K562 (cell line): ENCODE measurements at regions not wholly inside any gene's neighbourhood (a gene's known extent, or its start where the extent isn't known, plus 50 kb on each side); places are given as distances from the start of the nearest gene placed in this dataset.

Source experiments
- ATAC-seq: fragments of 200-7000 bp; cut with Tn5 transposase; 3 replicates; pipeline ENCODE4 v1.9.1; 2020; ENCODE audit warnings: moderate library complexity
- BruUV-seq: library from RNA; stranded (reverse); fragments of 400-500 nt; replicated peaks from 2 replicates; lab custom pipeline; 2021; lab: Mats Ljungman, UMichigan
- CTCF ChIA-PET: fragments of 300-600 bp; formaldehyde crosslinking; extraction: SDS; loops from one replicate; lab custom pipeline; 2021; ENCODE audit warnings: low intra/inter-chr PET ratio; lab: Yijun Ruan, JAX
- POLR2A ChIA-PET: fragments of 300-600, 350-650 bp; sonication (Branson Sonifier 250); formaldehyde crosslinking; extraction: SDS; loops from one replicate; lab custom pipeline; 2021; ENCODE audit warnings: antibody characterized with exemption, inconsistent platforms; lab: Yijun Ruan, JAX
- DNase-seq, 4 experiments: peaks; one replicate each; pipeline versions ENCODE4 v3.0.0 to v3.0.0-alpha.2; 2011 to 2018; ENCODE audit warnings: low spot score in 3 of 4, mixed read lengths in 3 of 4; ENCODE audit errors: extremely low read depth in 1 of 4
- FAIRE-seq: peaks from 2 replicates; lab custom pipeline; 2011; peaks lifted over from hg19 to GRCh38; lab: Jason Lieb, UNC
- H2AFZ ChIP-seq: 2 replicates; pipeline ENCODE4 v1.6.0; 2011; ENCODE audit warnings: low read depth, low read length, control low read depth, inconsistent platforms
- H3K27ac ChIP-seq: fragments of 200-600 bp; 3 replicates; pipeline ENCODE4 v1.8.0; 2011; ENCODE audit warnings: low read depth, mild to moderate bottlenecking, control low read depth, inconsistent platforms, low read length, moderate library complexity, mixed read lengths; ENCODE audit errors: extremely low read depth
- H3K27me3 ChIP-seq, 2 experiments: fragments of 300-600 bp in 1 of 2; 2 replicates in 1 of 2; 3 replicates in 1 of 2; pipeline versions ENCODE4 v1.6.0 to v1.8.0; 2011; ENCODE audit warnings: inconsistent platforms in 2 of 2, low read length in 2 of 2, mild to moderate bottlenecking in 1 of 2, mixed read lengths in 1 of 2, moderate library complexity in 1 of 2; ENCODE audit not compliant: control insufficient read depth in 2 of 2, insufficient read depth in 2 of 2
- H3K36me3 ChIP-seq: fragments of 300-600 bp; 3 replicates; pipeline ENCODE4 v1.8.0; 2011; ENCODE audit warnings: mild to moderate bottlenecking, low read length, inconsistent platforms; ENCODE audit not compliant: control insufficient read depth, insufficient read depth
- H3K4me1 ChIP-seq, 2 experiments: fragments of 200-600 bp in 1 of 2; replicated peaks in 1 of 2; 2 replicates in 1 of 2; 3 replicates in 1 of 2; pipeline versions ENCODE4 v1.5.1 to v1.8.0; 2011; ENCODE audit warnings: inconsistent platforms in 2 of 2, low read length in 2 of 2, mild to moderate bottlenecking in 1 of 2, mixed read lengths in 1 of 2, moderate library complexity in 1 of 2; ENCODE audit not compliant: control insufficient read depth in 2 of 2, insufficient read depth in 2 of 2
- H3K4me2 ChIP-seq: 2 replicates; pipeline ENCODE4 v1.6.1; 2011; ENCODE audit warnings: low read length, control low read depth, inconsistent platforms, mixed read lengths; ENCODE audit not compliant: insufficient read depth
- H3K4me3 ChIP-seq: fragments of 200-600 bp; sonication (generic), shearing (Covaris generic); 2 replicates; pipeline ENCODE4 v1.5.1; 2016; ENCODE audit warnings: control low read depth, inconsistent platforms
- H3K79me2 ChIP-seq: fragments of 200-600 bp; 3 replicates; pipeline ENCODE4 v1.8.0; 2011; ENCODE audit warnings: low read length, inconsistent platforms; ENCODE audit not compliant: control insufficient read depth, insufficient read depth
- H3K9ac ChIP-seq, 2 experiments: 2 replicates each; pipeline versions ENCODE4 v1.6.0 to v1.6.1; 2011; ENCODE audit warnings: low read depth in 2 of 2, low read length in 2 of 2, control low read depth in 1 of 2, inconsistent platforms in 1 of 2, mild to moderate bottlenecking in 1 of 2, mixed read lengths in 1 of 2; ENCODE audit not compliant: insufficient read depth in 1 of 2
- H3K9me1 ChIP-seq: one replicate; pipeline ENCODE4 v1.6.0; 2011; ENCODE audit warnings: inconsistent platforms, mild to moderate bottlenecking, low read length, moderate library complexity; ENCODE audit not compliant: control insufficient read depth, insufficient read depth
- H3K9me3 ChIP-seq: replicated peaks from 2 replicates; pipeline ENCODE4 v1.5.1; 2011; ENCODE audit warnings: low read depth, low read length, inconsistent platforms; ENCODE audit not compliant: control insufficient read depth, insufficient read depth
- H4K20me1 ChIP-seq: replicated peaks from 2 replicates; pipeline ENCODE4 v1.6.1; 2011; ENCODE audit warnings: low read length, inconsistent platforms, mixed read lengths; ENCODE audit not compliant: control insufficient read depth, insufficient read depth
- CHCHD3 ChIP-seq: fragments of 250-450 bp; sonication (Bioruptor Pico); IDR thresholded peaks from 2 replicates; pipeline ENCODE4 v2.1.2; 2022; ENCODE audit warnings: mild to moderate bottlenecking
- HMGN3 ChIP-seq: IDR thresholded peaks from 2 replicates; pipeline ENCODE4 v1.6.1; 2011; ENCODE audit warnings: borderline replicate concordance, low read depth, mild to moderate bottlenecking, mixed read lengths, low read length; ENCODE audit not compliant: insufficient read length; ENCODE audit errors: extremely low read depth
- NFATC3 ChIP-seq: fragments of 450-650 bp; IDR thresholded peaks from 2 replicates; pipeline ENCODE4 v1.6.1; 2017; ENCODE audit warnings: mild to moderate bottlenecking
- PHTF2 ChIP-seq: fragments of 250-450 bp; sonication (Bioruptor Pico); IDR thresholded peaks from 2 replicates; pipeline ENCODE4 v1.5.0; 2021; ENCODE audit warnings: mild to moderate bottlenecking
- POLR2H ChIP-seq: IDR thresholded peaks from 2 replicates; pipeline ENCODE4 v1.6.1; 2016; ENCODE audit warnings: missing genetic modification characterization, low read depth, mild to moderate bottlenecking, control low read depth, missing compliant biosample characterization, moderate library complexity
- POLR3A ChIP-seq: IDR thresholded peaks from 2 replicates; pipeline ENCODE4 v1.6.1; 2011; ENCODE audit warnings: borderline replicate concordance, mild to moderate bottlenecking, moderate library complexity; ENCODE audit not compliant: insufficient read length, insufficient read depth; ENCODE audit errors: extremely low read depth
- SPI1 ChIP-seq: IDR thresholded peaks from 2 replicates; pipeline ENCODE4 v1.6.1; 2011; ENCODE audit warnings: low read depth, low read length, control low read depth, borderline replicate concordance
- ZNF174 ChIP-seq: fragments of 250-450 bp; sonication (Bioruptor Pico); IDR thresholded peaks from 2 replicates; pipeline ENCODE4 v1.4.0; 2020; ENCODE audit warnings: mild to moderate bottlenecking
- ZNF75A ChIP-seq: fragments of 450-650 bp; formaldehyde crosslinking; IDR thresholded peaks from 2 replicates; pipeline ENCODE4 v1.4.0; 2020; ENCODE audit warnings: mild to moderate bottlenecking
- WGBS: fragments of 100-300 bp; shearing (Covaris generic); methylation state at CpG from one replicate; pipeline ENCODE4 v1.1.6; 2016; ENCODE audit warnings: low coverage, mixed read lengths; ENCODE audit not compliant: insufficient coverage; ENCODE audit errors: missing lambda C conversion rate; 5-methylcytosine and 5-hydroxymethylcytosine counted together
- in situ Hi-C: fragments of 300-500 bp; cut with MboI; formaldehyde crosslinking; loops from 4 replicates; pipeline ENCODE4 v1.15.0; 2018; ENCODE audit warnings: inconsistent platforms, mixed read lengths
- intact Hi-C: fragments of 100-400 bp; cut with micrococcal nuclease; formaldehyde crosslinking; loops from 2 replicates; pipeline ENCODE4 v1.14.2; 2022
- TF ChIP-seq, protein P1 (sequence below): fragments of 450-650 bp; formaldehyde crosslinking; IDR thresholded peaks from 2 replicates; pipeline ENCODE4 v1.4.0; 2022; ENCODE audit warnings: mild to moderate bottlenecking, moderate library complexity

DNA sequence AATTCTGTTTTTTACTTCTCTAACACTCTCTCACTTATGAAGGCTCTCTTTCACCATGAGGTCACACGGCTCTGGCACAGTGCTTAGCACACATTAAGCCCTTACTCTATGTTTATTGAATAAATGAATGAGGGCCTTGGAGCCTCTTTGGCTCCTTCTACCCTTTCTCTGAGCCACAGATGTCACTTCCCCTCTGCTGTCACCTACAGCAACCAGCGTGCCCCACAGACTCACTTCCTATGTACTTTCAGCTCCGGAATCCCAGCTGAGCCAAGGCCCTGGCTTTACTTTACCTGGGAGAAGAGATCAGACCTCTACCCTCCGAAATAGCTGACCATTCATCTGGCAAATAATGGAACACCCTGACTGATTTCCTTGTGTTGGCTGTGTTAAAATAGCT lies 53.7 kb upstream of the HMCN1 start:
- BruUV-seq = no TSS peak
- ChIA-PET POLR2A (interaction anchor here (0.6 to 1.2 kb wide), 4 partner anchors 85 to 511 kb away, joined by 3 to 6 read pairs (median 3); no protein-coding TSS in a partner anchor), CTCF (interaction anchor here (0.5 to 1.3 kb wide), 2 partner anchors 482 to 510 kb away, joined by 3 read pairs; no protein-coding TSS in a partner anchor)
- Histone ChIP-seq H4K20me1 (no peaks in the 10 kb centered on the region), H3K79me2 (no peaks in the 10 kb centered on the region), H3K27ac (no peak overlapping the region), H3K9ac (no peak overlapping the region), H2AFZ (no peak overlapping the region), H3K27me3 (no peaks in the 10 kb centered on the region; a peak in 1 of 5 replicates), H3K36me3 (no peaks in the 10 kb centered on the region), H3K9me3 (no peaks in the 10 kb centered on the region), H3K4me3 (no peak overlapping the region), H3K4me1 (no peaks in the 10 kb centered on the region), H3K9me1 (no peaks in the 10 kb centered on the region), H3K4me2 (no peak overlapping the region)
- ATAC-seq (no peak), FAIRE-seq (no peak), DNase-seq (no peak)
- 0 out of 2 replicates have a peak, but pooled peaks have one; percentile 10 for TF ChIP-seq SPI1
- TF ChIP-seq, protein P1, sequence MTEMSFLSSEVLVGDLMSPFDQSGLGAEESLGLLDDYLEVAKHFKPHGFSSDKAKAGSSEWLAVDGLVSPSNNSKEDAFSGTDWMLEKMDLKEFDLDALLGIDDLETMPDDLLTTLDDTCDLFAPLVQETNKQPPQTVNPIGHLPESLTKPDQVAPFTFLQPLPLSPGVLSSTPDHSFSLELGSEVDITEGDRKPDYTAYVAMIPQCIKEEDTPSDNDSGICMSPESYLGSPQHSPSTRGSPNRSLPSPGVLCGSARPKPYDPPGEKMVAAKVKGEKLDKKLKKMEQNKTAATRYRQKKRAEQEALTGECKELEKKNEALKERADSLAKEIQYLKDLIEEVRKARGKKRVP = no peak
- intact Hi-C loops (loop anchor here (5.0 kb wide), 1 partner anchor 873 kb away; no protein-coding TSS in a partner anchor), in situ Hi-C loops (loop anchor here (10.0 kb wide), 1 partner anchor 456 kb away; no protein-coding TSS in a partner anchor)
- 2% methylated on average over 4 of the region's 4 CpGs for WGBS

DNA sequence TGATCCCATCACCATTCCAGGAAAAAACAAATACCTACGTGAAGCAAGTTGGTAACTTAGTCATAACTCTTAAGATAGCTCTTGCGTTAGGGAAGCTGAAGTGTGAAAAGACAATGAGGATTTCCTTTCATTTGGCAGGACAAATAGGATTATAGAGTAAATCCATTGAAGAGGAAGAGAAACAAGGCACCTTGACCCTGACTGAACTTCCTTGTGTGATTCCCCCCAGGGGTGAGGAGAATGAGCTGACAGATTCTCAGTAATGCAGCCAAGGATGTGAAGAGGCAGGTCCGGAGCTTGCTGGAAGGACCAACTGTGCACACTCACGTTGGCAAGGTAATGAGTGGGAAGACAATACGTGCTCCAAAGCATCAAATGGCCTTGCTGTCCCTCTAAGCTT lies 55.0 kb upstream of the HMCN1 start:
- no peak for DNase-seq
- Histone ChIP-seq H4K20me1 (no peaks in the 10 kb centered on the region), H3K4me2 (no peak overlapping the region), H3K4me1 (no peaks in the 10 kb centered on the region)
- in situ Hi-C loops = no loop called here
- no peak for TF ChIP-seq ZNF75A (CRISPR knock-in tag)
- TF ChIP-seq PHTF2 (CRISPR knock-in tag) = no peak
- no peak for TF ChIP-seq ZNF174 (CRISPR knock-in tag)
- no peak for TF ChIP-seq POLR2H (tag)
- no peak for TF ChIP-seq NFATC3
- no peak for TF ChIP-seq HMGN3
- TF ChIP-seq CHCHD3 (CRISPR knock-in tag) = no peak
- TF ChIP-seq POLR3A = no peak
- TF ChIP-seq, all 486 proteins: peak for 0
- no peak overlapping the region for H3K9ac ChIP-seq
- no peaks in the 10 kb centered on the region for H3K79me2 ChIP-seq
- 1% methylated on average over 5 of the region's 5 CpGs for WGBS
- ChIA-PET CTCF (no interaction called here), POLR2A (interaction anchor here (1.2 kb wide), 1 partner anchor 8 kb away, joined by 3 read pairs; no protein-coding TSS in a partner anchor)
- FAIRE-seq (no peak), ATAC-seq (no peak)
- no peak overlapping the region for H3K4me3 ChIP-seq
- intact Hi-C loops = loop anchor here (5.0 to 10.0 kb wide), 2 partner anchors 474 to 692 kb away; no protein-coding TSS in a partner anchor
- H3K9me3 ChIP-seq = no peaks in the 10 kb centered on the region
- BruUV-seq = no TSS peak
- H3K27me3 ChIP-seq = no peaks in the 10 kb centered on the region
- no peaks in the 10 kb centered on the region for H3K9me1 ChIP-seq
- no peaks in the 10 kb centered on the region for H3K36me3 ChIP-seq
- no peak overlapping the region for H2AFZ ChIP-seq
- no peak overlapping the region for H3K27ac ChIP-seq
